NCI-H2029 treated with DMSO at 0.1 percent for 48 hours (cell line): ENCODE measurements at regions not wholly inside any gene's neighbourhood (a gene's known extent, or its start where the extent isn't known, plus 50 kb on each side); places are given as distances from the start of the nearest gene placed in this dataset.

ENCODE experiments used
- DNase-seq: peaks from one replicate; lab custom pipeline; 2025; lab: John Stamatoyannopoulos, UW

DNA sequence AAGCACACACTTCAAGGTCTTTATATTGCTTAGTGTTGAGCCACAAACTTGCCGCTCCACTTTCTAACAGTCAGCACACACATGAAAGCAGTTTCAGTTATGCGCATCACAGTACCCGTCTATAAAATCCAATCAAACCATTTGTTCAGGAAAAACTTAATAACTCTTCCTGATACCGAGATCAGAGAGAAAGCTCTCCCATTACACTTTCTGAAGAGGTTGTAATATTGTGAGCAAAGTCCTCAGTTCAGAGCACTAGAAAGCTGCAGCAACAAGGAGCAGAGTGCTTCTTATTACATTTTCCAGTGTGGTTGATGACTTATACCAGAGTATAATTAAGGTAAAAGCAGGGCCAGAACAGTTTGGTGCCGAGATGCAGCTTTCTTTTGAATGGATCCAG is 102.8 kb upstream of the F3 start:
- DNase-seq: no peak

DNA sequence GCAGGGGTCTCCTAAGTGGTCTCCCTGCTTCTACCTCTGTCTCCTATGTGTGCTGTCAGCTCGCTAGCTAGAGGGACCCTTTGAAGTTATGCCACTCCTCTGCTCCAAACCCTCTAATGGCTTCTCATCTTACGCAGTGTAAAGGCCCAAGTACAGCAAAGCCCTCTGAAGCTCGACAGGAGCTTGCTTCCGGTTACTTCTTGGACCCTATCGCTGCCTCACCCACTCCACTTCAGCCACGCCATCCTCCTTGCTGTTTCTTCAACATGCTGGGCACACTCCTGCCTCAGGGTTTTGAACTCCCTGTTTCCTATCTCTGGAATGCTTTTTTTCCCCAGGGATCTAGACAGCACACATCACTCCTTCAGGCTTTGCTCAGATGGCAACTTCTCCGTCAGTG is 102.3 kb upstream of the F3 start:
- DNase-seq: no peak

DNA sequence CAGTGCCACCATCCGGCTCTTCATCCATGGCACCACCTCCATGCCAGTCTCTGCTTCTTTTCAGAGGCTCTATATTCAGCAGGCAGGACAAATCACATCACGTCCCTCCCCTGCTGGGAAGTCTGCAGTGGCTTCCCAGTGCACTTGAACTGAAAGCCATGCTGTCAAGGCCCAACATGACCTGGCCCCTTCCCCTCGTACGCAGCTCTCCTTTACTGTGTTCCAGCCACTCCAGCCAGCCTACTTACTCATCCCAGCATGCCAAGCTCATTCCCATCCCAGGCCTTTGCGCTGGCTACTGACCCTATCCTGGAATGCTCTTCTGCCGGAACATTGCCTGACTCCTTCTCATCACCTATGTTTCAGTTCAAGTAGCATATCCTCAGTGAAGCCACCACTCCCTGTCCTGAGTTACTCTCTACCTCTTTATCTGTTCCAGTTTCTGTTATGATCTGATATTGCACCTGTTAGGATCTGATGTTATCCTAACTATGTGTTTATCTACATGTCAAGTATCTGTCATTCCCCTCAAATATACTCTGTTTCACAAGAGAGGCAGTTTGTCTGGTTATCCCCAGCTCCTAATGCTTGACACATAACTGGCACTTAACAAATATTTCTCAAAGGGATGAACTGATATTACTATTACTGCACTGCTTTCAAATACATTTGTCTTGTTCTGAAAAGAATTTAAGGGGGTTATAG is 101.2 kb upstream of the F3 start:
- DNase-seq: no peak

DNA sequence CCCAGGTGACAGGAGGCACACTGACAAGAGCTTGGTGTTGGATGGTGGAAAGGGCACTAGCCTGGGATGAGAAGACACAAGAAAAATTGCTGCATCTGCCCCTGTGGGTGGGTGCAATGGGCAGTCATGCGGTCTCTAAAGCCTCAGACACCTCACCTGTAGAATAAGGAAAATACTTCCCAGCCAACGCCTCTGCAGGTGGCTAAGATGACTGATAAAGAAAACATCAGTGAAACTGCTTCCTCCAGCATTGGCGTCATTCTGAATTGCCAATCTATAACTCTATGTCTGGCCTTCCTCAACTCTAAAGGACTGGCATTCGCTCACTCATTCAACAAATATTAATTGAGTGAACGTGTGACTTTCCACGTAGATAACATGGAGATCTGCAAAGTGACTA is 100.4 kb upstream of the F3 start:
- no peak for DNase-seq

DNA sequence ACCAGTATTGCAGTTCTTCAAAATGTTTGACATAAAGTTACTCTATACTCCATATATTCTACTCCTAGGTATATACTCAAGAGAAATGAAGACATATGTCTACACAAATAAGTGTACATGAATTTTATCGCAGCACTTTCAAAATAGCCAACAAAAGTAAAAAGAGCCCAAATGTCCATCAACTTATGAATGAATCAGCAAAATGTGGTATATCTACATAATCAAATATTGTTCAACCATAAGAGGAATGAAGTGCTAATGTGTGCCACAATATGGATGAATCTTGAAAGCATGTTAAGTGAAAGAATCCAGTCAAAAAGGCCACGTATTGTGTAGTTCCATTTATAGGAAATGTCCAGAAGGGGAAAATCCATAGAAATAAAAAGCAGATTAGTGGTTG is 98.6 kb upstream of the F3 start:
- no peak for DNase-seq

DNA sequence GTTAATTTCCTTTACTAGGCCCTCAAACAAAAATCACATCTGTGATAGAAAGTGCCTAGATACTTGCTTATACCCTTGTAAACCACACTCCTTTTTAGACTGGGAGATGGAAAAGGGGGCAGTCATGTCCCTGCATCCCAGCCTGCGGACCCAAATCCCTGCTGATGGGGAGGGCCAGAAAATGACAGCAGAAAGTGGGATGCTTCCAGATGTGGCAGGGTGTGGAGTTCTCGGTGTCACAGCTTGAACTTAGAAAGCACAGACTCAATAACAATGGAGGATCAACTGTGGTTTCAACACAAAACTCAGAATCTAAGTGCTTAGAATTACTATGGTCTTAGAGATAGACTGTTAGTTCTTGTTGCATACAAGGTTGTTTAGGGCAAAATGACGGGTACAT is 95.6 kb upstream of the F3 start:
- no peak for DNase-seq

DNA sequence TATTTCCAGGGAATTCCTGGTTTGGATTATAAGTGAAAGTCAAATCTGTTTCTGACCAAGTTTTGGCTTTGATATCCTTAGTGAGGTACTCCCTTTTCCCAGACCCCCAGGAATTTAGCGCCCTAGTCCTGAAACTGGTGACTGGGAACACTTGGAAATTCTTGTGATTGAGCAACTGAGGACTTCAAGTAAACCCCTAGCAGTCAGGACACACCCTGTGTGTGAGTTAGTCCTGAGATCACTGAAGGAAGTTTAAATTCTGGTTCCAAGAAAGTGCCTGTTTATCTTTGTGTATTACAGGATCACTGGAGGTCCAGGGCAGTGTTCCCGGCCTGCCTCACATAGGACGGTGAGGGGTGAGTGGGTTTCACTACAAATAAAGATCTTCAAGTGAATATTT is 95.1 kb upstream of the F3 start:
- DNase-seq: no peak

DNA sequence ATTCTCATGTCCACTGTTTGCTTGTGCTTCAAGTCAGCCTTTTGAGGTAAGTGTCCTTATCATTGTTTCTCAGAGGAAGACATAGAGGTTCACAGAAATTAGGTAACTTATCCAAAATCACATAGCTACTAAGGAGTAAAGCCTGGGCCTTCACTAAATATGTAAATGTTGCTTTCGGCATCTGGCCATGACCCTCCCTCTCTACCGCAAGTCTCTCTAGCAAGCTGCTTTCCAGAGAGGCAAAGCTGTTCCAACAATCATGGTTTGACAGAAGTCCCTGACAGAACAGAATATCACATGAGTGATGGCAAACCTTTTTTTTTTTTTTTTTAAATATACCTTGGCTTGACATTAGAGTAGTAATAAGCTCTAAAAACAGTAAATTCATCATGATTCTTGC is 94.5 kb upstream of the F3 start:
- no peak for DNase-seq

DNA sequence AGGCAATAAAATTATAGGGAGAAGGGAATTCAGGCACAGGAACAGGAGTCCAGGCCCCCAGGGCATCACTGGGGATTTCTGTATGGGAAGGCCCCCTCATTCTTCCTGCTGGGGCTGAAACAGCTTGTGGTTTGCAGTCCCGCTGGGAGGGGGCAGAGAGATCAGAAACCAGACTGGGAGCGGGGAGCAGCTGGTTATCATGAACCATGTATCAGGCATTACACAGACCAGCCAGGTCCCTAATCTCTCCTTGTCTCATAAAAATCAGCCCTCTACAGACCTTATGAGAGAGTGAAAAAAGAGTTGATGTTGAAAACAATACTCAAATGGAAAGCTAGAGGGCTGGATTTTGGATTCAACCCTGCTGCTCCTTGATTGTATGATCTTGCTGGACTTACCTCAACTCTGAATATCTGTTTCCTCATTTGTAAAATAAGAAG is 93.4 kb upstream of the F3 start:
- DNase-seq: no peak

DNA sequence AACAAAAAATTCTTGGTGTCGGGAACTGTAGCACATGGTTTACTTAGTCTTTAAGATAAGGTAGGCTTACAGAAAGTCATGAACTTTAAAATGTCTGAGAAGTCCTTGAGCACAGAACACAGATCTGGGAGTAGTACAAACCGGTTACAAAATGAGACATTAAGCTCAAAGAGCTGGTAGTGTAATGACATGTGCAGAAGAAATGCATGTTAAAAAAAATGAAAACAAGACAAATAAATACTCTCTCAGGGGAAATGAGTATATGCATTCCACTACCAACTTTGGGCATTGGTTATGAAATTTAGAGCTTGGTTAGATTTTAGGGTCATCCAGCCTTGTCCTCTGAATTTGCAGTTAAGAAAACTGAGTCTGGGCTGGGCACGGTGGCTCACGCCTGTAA is 91.5 kb upstream of the F3 start:
- no peak for DNase-seq

DNA sequence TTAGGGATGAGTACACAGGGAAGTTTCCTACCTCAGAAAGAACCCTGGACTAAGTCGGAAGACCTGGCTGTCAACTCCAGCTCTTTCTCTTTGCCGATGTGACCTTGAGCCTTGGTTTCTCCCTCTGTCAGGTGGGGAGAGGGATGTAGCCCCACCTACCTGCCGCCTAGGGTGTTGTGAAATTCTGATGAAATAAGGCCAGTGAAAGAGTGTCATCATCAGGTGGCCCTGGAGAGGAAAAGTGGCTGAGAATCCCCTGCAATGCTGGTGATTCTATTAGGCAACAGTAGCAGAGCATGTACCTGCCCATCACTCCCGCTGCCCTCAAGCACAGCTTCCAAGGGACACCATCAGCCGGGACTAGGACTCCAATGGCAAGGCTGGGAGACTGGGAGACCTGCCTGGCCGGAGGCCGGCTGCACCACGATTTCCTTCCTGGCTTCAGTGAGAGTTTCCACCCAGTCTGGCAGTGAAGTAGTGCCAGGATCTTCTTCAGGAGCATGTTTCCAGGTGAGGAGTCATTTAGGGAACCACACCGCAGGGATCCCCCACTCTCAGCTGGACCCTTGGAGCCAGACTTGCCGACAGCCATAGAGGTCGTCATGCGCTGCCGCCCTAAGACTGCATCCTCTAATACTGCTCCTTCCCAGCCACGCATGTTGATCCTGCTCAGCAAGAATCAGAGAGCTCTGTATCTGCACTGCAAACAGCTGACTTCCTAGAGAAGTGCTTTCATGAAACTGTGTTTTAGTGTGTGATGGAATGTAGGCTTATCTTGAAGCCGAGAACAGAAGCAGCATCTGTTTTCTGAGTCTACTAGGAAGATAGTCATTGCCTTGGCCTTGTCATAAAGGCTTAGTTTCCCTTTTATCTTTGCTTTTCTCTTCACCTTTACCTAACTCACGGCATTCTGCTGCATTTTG is 88.0 kb upstream of the F3 start:
- DNase-seq: no peak

DNA sequence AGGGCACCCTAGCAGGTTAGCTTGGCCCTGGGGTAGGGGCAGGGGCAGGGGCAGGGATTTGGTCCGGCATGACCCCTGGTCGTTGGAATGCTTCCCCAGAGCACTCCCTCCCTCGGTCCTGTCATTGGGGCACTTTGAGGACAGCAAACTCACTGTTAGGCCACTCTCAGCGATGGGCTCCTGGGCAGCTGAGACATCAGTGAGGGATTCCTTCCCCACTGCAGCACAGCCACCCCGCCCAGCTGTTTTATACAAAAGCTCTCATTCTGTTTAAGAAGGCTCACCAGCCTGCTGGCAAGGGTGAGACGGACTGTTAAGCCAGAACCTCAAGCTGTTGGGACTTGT is 86.9 kb upstream of the F3 start:
- no peak for DNase-seq

DNA sequence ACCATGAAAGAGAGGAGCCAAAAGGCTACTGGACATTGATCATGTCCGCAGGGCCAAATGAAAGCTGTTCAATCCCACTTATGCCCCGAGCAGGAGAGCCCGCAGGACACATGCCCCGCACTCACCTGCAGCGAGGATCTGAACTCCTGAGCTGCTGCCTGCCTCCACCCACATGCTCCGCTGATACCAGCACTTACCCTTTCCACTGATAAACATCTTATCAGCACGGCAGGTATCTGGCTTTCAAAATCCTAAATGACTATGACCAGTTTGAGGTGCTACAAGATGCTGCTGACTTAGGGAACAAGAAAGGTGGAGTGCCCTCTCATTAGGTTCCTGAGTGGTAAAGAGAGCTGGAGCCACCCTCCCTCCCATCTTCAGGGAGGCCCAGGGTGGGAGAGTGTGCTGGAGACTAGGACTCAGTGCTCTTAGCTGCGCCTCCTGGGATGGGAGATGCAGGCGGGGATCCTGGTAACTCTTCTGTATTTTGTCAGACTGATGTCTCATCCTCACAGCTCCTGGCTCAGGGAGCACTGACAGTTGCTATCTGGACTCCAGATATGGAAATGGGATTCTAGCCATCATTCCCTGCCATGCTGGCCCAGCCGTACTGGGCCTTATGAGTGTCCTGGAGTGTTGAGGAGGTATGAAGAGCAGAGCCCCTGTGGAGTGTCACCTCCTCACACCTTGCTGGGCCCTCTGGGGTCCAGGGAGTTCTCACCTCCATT is 86.4 kb upstream of the F3 start:
- no peak for DNase-seq

DNA sequence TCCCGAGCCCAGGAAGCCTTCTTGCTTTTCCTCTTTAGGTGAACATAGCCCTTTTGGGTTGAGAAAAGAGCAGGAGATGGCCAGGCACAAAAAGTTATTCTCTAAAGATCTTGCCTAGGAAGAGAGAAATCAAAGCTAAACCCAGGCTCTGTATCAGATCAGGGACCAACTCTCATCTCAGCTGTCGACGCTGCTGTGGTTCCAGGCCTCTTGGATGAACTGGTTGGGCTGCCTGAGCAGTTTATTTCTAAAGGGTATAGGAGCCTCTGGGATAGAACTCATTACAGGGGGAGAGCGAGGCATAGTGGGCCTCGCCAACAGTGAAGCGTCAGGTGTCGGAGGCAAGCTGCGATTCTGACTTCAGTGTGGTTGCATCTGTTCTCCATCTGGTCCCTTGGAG is 82.6 kb upstream of the F3 start:
- no peak for DNase-seq

DNA sequence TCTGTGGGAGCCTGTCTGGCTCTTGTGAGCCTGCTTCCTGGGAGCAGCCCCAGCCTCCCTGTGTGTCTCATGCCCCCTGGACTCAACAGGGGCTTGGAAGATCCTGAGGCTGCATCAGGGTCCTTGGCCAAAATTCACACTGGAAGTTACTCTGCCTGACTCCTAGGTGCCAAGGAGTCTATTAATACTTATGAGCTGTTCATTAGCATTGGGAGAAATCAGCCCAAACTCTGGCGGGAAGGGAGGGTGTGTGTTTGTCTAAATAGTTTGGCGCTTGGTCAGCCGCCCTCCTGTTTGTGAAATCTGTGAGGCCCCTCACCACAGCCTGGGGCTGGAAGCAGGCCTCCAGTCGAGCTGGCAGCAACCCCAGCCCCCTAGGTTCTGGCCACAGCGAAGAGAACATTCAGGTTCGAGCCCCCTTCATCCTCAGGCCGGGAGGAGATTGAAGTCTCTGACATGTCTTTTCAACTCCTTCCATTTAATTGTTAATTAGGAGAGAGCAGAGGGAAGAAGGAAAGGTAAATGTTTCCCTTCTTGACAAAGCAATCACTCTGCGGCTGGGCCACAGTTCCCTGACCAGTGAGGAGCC is 82.1 kb upstream of the F3 start:
- no peak for DNase-seq

DNA sequence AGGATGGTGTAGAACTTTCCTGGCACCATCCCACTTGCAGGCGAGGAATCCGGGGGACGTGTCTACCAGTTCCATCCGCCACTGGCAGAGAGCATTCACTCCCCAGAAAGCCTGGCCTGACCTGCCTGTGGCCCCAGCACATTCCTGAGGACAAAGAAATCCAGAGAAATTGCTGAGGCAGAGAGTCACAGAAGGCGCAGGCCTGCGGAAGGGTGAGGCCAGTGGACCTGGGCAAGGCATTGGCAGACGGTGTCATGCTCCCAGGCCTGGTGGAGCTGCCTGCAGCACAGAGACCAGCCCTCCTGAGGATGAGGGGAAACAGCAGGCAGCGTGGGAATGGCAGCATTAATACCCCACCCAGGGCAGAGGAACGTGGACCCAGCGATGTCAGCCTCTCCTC is 81.2 kb upstream of the F3 start:
- no peak for DNase-seq

DNA sequence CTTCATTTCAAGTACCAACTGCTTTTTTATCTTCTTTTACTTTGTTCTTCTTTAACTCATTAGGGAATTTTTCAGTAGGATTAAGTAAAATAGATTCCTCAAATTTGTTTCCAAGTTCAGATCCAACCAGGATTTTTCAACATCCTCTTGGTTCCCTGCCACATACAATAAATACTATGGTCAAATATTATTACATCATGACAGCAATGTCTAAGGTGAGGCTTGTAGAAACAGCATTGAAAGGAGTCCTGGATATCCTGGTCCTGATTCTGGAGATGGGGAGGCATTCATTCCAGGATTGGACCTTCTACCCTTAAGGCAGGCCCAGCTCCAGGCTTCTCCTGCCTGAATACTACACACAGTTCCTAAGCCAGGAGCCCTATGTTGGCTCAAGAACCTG is 80.2 kb upstream of the F3 start:
- no peak for DNase-seq

DNA sequence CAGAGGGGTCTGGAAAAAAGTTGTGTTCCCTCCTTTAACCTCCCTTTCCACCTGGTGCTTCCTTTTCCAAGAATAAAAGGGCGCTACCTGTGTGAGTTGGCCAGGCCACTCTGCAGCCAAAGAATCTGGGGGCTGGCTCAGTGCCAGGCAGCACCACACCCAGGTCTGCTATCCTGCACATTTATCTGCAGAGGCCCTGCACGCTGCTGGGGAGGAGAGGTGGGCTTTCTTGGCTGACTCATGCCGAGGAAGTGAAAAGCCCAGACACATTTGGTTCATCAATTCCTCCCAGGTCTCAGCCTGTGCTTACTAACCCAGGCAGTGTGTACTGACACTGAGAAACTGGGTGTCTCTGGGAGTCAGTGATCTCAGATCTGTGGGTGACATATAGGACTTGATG is 79.8 kb upstream of the F3 start:
- peak; percentile 7 for DNase-seq

DNA sequence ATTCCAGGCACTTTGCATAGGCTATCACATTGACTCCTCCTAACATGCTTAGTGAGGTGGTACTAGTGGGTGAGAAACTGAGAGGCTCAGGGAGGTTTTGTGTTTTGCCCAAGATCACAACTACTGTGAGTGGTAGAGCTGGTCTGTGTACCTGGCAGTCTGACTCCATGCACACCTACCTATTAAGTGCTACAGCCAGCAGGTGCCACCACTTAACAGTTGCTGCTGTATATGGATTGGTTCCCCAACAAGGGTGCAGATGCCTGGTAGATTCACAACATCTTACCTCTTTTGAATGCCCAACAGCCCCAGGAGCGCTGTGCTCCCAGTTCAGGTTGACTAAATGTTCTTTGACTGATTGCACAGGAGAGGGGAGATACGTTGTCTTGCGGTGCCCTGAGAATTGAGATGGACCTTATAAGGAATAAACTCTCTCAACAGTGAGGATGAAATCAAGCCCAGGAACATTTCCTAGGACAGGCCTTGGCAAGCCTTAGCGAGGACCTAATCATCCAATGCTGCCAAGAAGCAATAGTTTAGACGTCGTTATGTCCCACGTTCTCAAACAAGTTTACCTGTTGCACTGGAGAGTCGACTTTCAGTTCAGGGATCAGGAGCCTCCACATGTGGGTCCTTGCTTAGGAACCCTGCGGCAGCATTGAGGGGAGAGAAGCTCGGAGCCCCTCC is 78.9 kb upstream of the F3 start:
- peak; percentile 29 for DNase-seq

DNA sequence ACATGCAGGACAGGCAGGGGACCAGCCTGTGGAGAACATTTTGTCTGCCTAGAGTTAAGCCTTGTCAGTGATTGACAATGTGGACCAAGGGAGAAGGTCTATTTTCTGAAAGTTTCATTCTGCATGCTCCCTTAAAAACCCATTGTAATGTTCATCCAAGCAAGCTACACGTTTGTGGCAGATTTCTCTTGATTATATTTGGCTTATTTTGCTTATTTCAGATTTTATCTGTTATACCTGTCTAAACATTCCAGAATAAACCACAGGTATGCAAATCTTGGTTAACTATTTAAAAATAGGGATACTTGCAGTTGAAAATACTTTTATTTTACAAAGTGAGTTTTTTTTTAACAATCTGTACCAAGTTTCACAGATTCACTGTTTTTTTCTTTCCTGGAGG is 78.2 kb upstream of the F3 start:
- no peak for DNase-seq

DNA sequence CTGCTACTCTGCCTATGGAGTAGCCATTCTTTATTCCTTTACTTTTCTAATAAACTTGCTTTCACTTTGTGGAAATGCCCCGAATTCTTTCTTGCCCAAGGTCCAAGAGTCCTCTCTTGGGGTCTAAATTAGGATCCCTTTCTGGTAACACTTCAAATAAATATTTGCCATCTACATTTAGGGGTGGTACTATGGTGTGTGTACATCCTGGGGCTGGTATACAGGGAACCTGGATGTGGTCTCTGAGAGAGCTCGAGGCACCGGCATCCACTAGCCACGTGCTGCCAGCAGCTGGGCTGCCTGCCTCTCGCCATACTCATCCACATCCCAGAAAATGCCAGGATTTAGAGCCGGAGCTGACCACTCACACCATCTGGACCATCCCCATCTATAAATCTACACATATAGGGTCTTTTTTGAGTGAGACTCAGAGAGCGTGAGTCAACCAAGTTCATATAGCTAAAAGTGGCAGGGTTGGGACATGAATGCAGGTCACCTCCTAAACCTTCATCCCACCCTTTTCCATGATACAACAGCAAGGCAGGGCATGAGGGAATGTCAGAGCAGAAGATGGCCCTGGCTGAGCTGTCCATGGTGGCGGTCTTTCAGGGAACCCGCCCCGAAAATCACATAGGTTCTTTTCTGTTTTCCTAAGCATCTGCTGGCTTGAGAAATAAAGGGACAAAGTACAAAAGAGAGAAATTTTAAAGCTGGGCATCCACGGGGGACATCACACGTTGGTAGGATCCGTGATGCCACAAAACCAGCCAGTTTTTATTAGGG is 76.6 kb upstream of the F3 start:
- no peak for DNase-seq
